H1 (cell line): ENCODE measurements at regions not wholly inside any gene's neighbourhood (a gene's known extent, or its start where the extent isn't known, plus 50 kb on each side); places are given as distances from the start of the nearest gene placed in this dataset.

Experiments
- CTCF ChIA-PET: fragments of 300-600 bp; sonication (Branson Sonifier 250); formaldehyde crosslinking; loops from one replicate; lab custom pipeline; 2021; ENCODE audit not compliant: partially characterized antibody; lab: Charles Lee
- POLR2A ChIA-PET: fragments of 300-600 bp; sonication (Branson Sonifier 250); formaldehyde crosslinking; loops from one replicate; lab custom pipeline; 2021; ENCODE audit warnings: inconsistent platforms; ENCODE audit not compliant: partially characterized antibody; lab: Charles Lee
- DNase-seq, 2 experiments: peaks; one replicate each; pipeline versions ENCODE4 v3.0.0 to v3.0.0-alpha.2; 2010 to 2022; ENCODE audit warnings: low spot score in 2 of 2, low read depth in 1 of 2, mixed read lengths in 1 of 2
- FAIRE-seq: peaks from 2 replicates; lab custom pipeline; 2011; peaks lifted over from hg19 to GRCh38; lab: Jason Lieb, UNC
- H2AFZ ChIP-seq: 2 replicates; pipeline ENCODE4 v1.8.1; 2012; ENCODE audit warnings: low read length, inconsistent platforms
- H2AK5ac ChIP-seq: 2 replicates; pipeline ENCODE4 v1.6.1; 2013; ENCODE audit warnings: low read depth, low read length
- H2BK120ac ChIP-seq: replicated peaks from 2 replicates; pipeline ENCODE3; 2013; ENCODE audit warnings: low read depth, low read length, inconsistent platforms
- H2BK12ac ChIP-seq: 2 replicates; pipeline ENCODE4 v1.6.1; 2013; ENCODE audit warnings: low read depth, low read length
- H2BK15ac ChIP-seq: 2 replicates; pipeline ENCODE4 v1.6.1; 2013; ENCODE audit warnings: low read length
- H2BK20ac ChIP-seq: 2 replicates; pipeline ENCODE4 v1.6.1; 2013; ENCODE audit warnings: low read length
- H2BK5ac ChIP-seq: 2 replicates; pipeline ENCODE4 v1.6.1; 2013; ENCODE audit warnings: low read depth, low read length
- H3K14ac ChIP-seq: 2 replicates; pipeline ENCODE4 v1.6.1; 2013; ENCODE audit warnings: inconsistent platforms; ENCODE audit not compliant: insufficient read length
- H3K18ac ChIP-seq: 2 replicates; pipeline ENCODE4 v1.6.1; 2013; ENCODE audit warnings: low read length; ENCODE audit errors: extremely low read depth
- H3K23ac ChIP-seq: 2 replicates; pipeline ENCODE4 v1.6.1; 2013; ENCODE audit warnings: inconsistent platforms; ENCODE audit not compliant: insufficient read length
- H3K23me2 ChIP-seq: 2 replicates; pipeline ENCODE4 v1.6.1; 2013; ENCODE audit warnings: low read depth, low read length
- H3K27ac ChIP-seq: 2 replicates; pipeline ENCODE4 v1.6.1; 2011; ENCODE audit warnings: low read depth, low read length, inconsistent platforms
- H3K27me3 ChIP-seq, 4 experiments: replicated peaks in 1 of 4; 1 replicate in 1 of 4; 2 replicates in 3 of 4; pipeline versions ENCODE4 v1.6.1 to v1.8.1; 2011 to 2013; ENCODE audit warnings: low read length in 3 of 4, mild to moderate bottlenecking in 3 of 4, inconsistent platforms in 2 of 4, mixed read lengths in 2 of 4, moderate library complexity in 1 of 4; ENCODE audit not compliant: control insufficient read depth in 3 of 4, insufficient read depth in 3 of 4; ENCODE audit errors: extremely low read depth in 1 of 4
- H3K36me3 ChIP-seq, 4 experiments: 2 replicates each; pipeline versions ENCODE4 v1.6.1 to v1.8.1; 2011 to 2013; ENCODE audit warnings: mild to moderate bottlenecking in 4 of 4, low read length in 3 of 4, moderate library complexity in 2 of 4, control low read depth in 1 of 4, inconsistent platforms in 1 of 4; ENCODE audit not compliant: insufficient read depth in 4 of 4, control insufficient read depth in 2 of 4
- H3K4ac ChIP-seq: replicated peaks from 2 replicates; pipeline ENCODE3; 2013; ENCODE audit warnings: low read length, low read depth, mixed read lengths, inconsistent platforms; ENCODE audit not compliant: insufficient read length
- H3K4me1 ChIP-seq, 4 experiments: replicated peaks in 1 of 4; 1 replicate in 1 of 4; 2 replicates in 3 of 4; pipeline versions ENCODE4 v1.6.1 to v1.8.1; 2011 to 2013; ENCODE audit warnings: low read length in 3 of 4, inconsistent platforms in 2 of 4, mixed read lengths in 1 of 4; ENCODE audit not compliant: insufficient read depth in 4 of 4, control insufficient read depth in 3 of 4
- H3K4me2 ChIP-seq, 2 experiments: 2 replicates each; pipeline versions ENCODE4 v1.6.1 to v1.8.1; 2011 to 2013; ENCODE audit warnings: low read depth in 2 of 2, low read length in 2 of 2, control low read depth in 1 of 2, inconsistent platforms in 1 of 2, mild to moderate bottlenecking in 1 of 2; ENCODE audit not compliant: insufficient read depth in 1 of 2
- H3K4me3 ChIP-seq, 4 experiments: fragments of 200-600, 300-600 bp in 1 of 4; sonication (generic), shearing (Covaris generic), sonication (Bioruptor Twin) in 1 of 4; 2 replicates each; pipeline versions ENCODE4 v1.5.1 to v1.8.1; 2011 to 2016; ENCODE audit warnings: low read length in 4 of 4, low read depth in 3 of 4, control low read depth in 2 of 4, inconsistent platforms in 2 of 4, mild to moderate bottlenecking in 2 of 4, mixed read lengths in 1 of 4, moderate library complexity in 1 of 4; ENCODE audit not compliant: insufficient read depth in 2 of 4; ENCODE audit errors: extremely low read depth in 1 of 4
- H3K56ac ChIP-seq: replicated peaks from 2 replicates; pipeline ENCODE3; 2013; ENCODE audit warnings: low read depth, mild to moderate bottlenecking, mixed read lengths, low read length, inconsistent platforms; ENCODE audit not compliant: insufficient read length
- H3K79me1 ChIP-seq: 2 replicates; pipeline ENCODE4 v1.6.1; 2013; ENCODE audit warnings: low read depth, low read length, control low read depth
- H3K79me2 ChIP-seq, 2 experiments: 2 replicates each; pipeline versions ENCODE4 v1.6.1 to v1.8.1; 2012 to 2013; ENCODE audit warnings: low read length in 2 of 2, mild to moderate bottlenecking in 2 of 2, inconsistent platforms in 1 of 2; ENCODE audit not compliant: insufficient read depth in 2 of 2, control insufficient read depth in 1 of 2
- H3K9ac ChIP-seq, 4 experiments: replicated peaks in 1 of 4; 1 replicate in 1 of 4; 2 replicates in 3 of 4; pipeline versions ENCODE4 v1.6.1 to v1.8.1; 2011 to 2013; ENCODE audit warnings: low read depth in 3 of 4, low read length in 3 of 4, control low read depth in 2 of 4, mild to moderate bottlenecking in 2 of 4, moderate library complexity in 2 of 4, inconsistent platforms in 1 of 4; ENCODE audit errors: extremely low read depth in 1 of 4
- H3K9me3 ChIP-seq, 2 experiments: 2 replicates each; pipeline versions ENCODE4 v1.6.1 to v1.8.1; 2012 to 2013; ENCODE audit warnings: mild to moderate bottlenecking in 2 of 2, moderate library complexity in 2 of 2, control low read depth in 1 of 2, inconsistent platforms in 1 of 2, low read depth in 1 of 2, low read length in 1 of 2, mixed read lengths in 1 of 2; ENCODE audit not compliant: insufficient read depth in 2 of 2
- H4K20me1 ChIP-seq, 2 experiments: replicated peaks in 1 of 2; 2 replicates each; pipeline versions ENCODE3 to v1.8.1; 2011 to 2013; ENCODE audit warnings: inconsistent platforms in 2 of 2, low read length in 2 of 2, mild to moderate bottlenecking in 1 of 2; ENCODE audit not compliant: insufficient read depth in 2 of 2, control insufficient read depth in 1 of 2
- H4K5ac ChIP-seq: 2 replicates; pipeline ENCODE4 v1.6.1; 2013; ENCODE audit warnings: low read length, low read depth, mixed read lengths, inconsistent platforms; ENCODE audit not compliant: insufficient read length
- H4K8ac ChIP-seq: 2 replicates; pipeline ENCODE4 v1.8.0; 2013; ENCODE audit warnings: mild to moderate bottlenecking, moderate library complexity, low read length, inconsistent platforms; ENCODE audit not compliant: insufficient read depth; ENCODE audit errors: extremely low read depth
- H4K91ac ChIP-seq: replicated peaks from 2 replicates; pipeline ENCODE3; 2013; ENCODE audit warnings: low read length, mixed read lengths, inconsistent platforms; ENCODE audit not compliant: insufficient read length
- CHD1 ChIP-seq: IDR thresholded peaks from 2 replicates; pipeline ENCODE4 v1.6.1; 2012; ENCODE audit warnings: low read depth, low read length, improper control_type of control experiment
- GABPA ChIP-seq: IDR thresholded peaks from 2 replicates; pipeline ENCODE4 v1.6.1; 2011; ENCODE audit warnings: mild to moderate bottlenecking, low read length, moderate library complexity, borderline replicate concordance; ENCODE audit not compliant: insufficient read depth
- JUND ChIP-seq: IDR thresholded peaks from 2 replicates; pipeline ENCODE4 v1.6.1; 2011; ENCODE audit warnings: mild to moderate bottlenecking, improper control_type of control experiment, low read length
- WGBS, 2 experiments: shearing (Covaris generic) in 1 of 2; methylation state at CpG; one replicate each; pipeline versions ENCODE4 v1.1.6 to v1.1.7; 2013 to 2015; ENCODE audit warnings: low lambda C conversion rate in 2 of 2, mixed read lengths in 2 of 2, inconsistent platforms in 1 of 2, low coverage in 1 of 2, missing lambda C conversion rate in 1 of 2; ENCODE audit not compliant: insufficient replicate concordance in 2 of 2, insufficient coverage in 1 of 2, insufficient read length in 1 of 2; ENCODE audit errors: extremely low coverage in 1 of 2, missing lambda C conversion rate in 1 of 2; 5-methylcytosine and 5-hydroxymethylcytosine counted together

DNA sequence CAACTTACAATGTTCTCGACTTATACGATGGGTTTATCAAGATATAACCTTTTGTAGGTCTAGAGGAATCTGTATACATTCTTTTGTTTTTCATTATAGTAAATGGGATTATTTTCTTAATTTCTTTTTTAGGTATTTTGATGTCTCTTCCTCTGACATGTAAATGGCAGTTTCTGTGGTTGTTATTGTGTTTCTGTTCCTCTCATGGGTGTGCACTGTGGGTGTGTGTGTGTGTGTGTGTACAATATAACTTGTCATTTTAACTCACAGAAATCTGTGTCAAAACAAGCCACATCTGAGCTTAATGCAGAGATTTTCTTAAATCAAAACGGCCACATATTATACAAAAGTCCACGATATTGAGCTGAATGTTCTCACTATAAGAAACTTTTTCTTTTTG lies 1300.8 kb upstream of the B3GALT2 start:
- H4K5ac ChIP-seq, result no peak overlapping the region
- H4K20me1 ChIP-seq, result no peaks in the 10 kb centered on the region
- H4K8ac ChIP-seq, result no peak overlapping the region
- no peak overlapping the region for H2BK15ac ChIP-seq
- H3K4me3 ChIP-seq, result no peak overlapping the region
- no peak overlapping the region for H2BK5ac ChIP-seq
- no peak overlapping the region for H3K27ac ChIP-seq
- no peak overlapping the region for H3K18ac ChIP-seq
- H2AFZ ChIP-seq, result no peak overlapping the region
- H2AK5ac ChIP-seq, result no peak overlapping the region
- FAIRE-seq, result no peak
- H2BK12ac ChIP-seq, result no peak overlapping the region
- H3K23me2 ChIP-seq, result no peaks in the 10 kb centered on the region; the same call in 1 of the 2 replicates
- no peak overlapping the region for H3K56ac ChIP-seq
- H3K27me3 ChIP-seq, result no peaks in the 10 kb centered on the region
- POLR2A ChIA-PET, result no interaction called here
- CTCF ChIA-PET, result interaction anchor here (1.1 to 1.3 kb wide), 2 partner anchors 145 to 183 kb away, joined by 3 read pairs; no protein-coding TSS in a partner anchor
- no peak overlapping the region for H3K14ac ChIP-seq
- H3K79me1 ChIP-seq, result no peaks in the 10 kb centered on the region
- no peak for DNase-seq
- TF ChIP-seq GABPA (no peak), JUND (no peak), CHD1 (no peak)
- no peaks in the 10 kb centered on the region for H3K79me2 ChIP-seq
- H3K36me3 ChIP-seq, result no peaks in the 10 kb centered on the region
- no peak overlapping the region for H3K23ac ChIP-seq
- no peaks in the 10 kb centered on the region for H3K4me1 ChIP-seq
- WGBS, 2 experiments, result 91% methylated on average over 4 of the region's 4 CpGs; no CpG with 5 or more reads in 1 of the 2 experiments
- H3K9me3 ChIP-seq, result no peaks in the 10 kb centered on the region
- no peak overlapping the region for H3K4ac ChIP-seq
- no peak overlapping the region for H3K4me2 ChIP-seq
- H4K91ac ChIP-seq, result no peak overlapping the region
- no peak overlapping the region for H2BK120ac ChIP-seq
- H3K9ac ChIP-seq, result no peak overlapping the region
- H2BK20ac ChIP-seq, result no peak overlapping the region
